Spleen (tissue), 7 donors: ENCODE measurements at regions not wholly inside any gene's neighbourhood (a gene's known extent, or its start where the extent isn't known, plus 50 kb on each side); places are given as distances from the start of the nearest gene placed in this dataset.
"Not testable (repeated sequence)": the region's sequence is repeated elsewhere in the genome, so short reads cannot be mapped to it uniquely, and the experiment has no call there.

Source experiments
- POLR2A ChIP-seq, 3 donors: fragments of 450-650 bp; IDR thresholded peaks; one replicate each; pipeline ENCODE4 v1.5.1; 2017; ENCODE audit warnings: antibody characterized with exemption in 3 of 3, mild to moderate bottlenecking in 1 of 3
- POLR2AphosphoS5 ChIP-seq, 3 donors: sonication (generic); formaldehyde crosslinking; IDR thresholded peaks; one replicate each; pipeline ENCODE4 v1.5.1; 2017; ENCODE audit warnings: antibody characterized with exemption in 3 of 3
- TF ChIP-seq, protein P1 (sequence below), 11 experiments: fragments of 200-600 bp in 7 of 11; fragments of 450-650 bp in 4 of 11; sonication (generic) in 4 of 11; IDR thresholded peaks in 8 of 11; conservative IDR thresholded peaks in 3 of 11; 1 replicate in 7 of 11; 2 replicates in 4 of 11; pipeline versions ENCODE4 v1.4.0 to v1.8.0; 2016 to 2021; ENCODE audit warnings: antibody characterized with exemption in 11 of 11, inconsistent platforms in 4 of 11, mild to moderate bottlenecking in 1 of 11
- donor health status: DM: no; HTN: no; CAD: no; lungs with moderate emphysema.
- donor health status: DM: no; HTN: no; CAD: no.
- donor health status: DM: no; HTN: no; CAD: no.

DNA sequence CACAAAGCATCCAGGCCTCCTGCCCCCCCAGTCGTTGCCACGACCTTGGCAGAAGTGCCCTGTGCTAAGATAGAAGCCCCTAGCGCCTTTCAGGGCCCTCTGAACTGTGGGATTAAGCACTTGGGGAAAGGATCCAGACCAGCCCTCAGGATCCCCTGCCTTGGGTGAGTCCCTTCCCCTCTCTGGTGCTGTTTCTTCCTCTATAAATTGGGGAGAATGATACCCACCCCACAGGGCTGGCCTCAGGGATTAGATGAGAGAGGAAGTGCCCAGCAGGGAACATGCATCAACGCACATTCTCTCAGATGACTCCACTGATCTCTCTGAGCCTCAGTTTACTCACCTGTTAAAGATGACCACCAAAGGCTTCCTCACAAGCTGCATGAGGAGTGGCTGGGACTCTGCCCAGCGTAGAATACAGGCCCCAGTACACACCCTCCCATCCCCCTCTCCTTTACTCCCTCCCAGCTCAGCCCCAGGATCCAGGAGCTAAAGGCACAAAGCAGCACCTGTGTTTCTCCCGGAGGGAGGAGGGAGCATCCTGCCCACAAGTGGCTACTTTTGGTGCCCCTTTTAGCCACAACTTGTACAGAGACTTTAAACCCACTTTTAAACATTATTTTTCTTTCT lies 85.3 kb upstream of the POTEM start:
- TF ChIP-seq, protein P1, sequence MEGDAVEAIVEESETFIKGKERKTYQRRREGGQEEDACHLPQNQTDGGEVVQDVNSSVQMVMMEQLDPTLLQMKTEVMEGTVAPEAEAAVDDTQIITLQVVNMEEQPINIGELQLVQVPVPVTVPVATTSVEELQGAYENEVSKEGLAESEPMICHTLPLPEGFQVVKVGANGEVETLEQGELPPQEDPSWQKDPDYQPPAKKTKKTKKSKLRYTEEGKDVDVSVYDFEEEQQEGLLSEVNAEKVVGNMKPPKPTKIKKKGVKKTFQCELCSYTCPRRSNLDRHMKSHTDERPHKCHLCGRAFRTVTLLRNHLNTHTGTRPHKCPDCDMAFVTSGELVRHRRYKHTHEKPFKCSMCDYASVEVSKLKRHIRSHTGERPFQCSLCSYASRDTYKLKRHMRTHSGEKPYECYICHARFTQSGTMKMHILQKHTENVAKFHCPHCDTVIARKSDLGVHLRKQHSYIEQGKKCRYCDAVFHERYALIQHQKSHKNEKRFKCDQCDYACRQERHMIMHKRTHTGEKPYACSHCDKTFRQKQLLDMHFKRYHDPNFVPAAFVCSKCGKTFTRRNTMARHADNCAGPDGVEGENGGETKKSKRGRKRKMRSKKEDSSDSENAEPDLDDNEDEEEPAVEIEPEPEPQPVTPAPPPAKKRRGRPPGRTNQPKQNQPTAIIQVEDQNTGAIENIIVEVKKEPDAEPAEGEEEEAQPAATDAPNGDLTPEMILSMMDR (IDR thresholded peaks at IDR 0.05 in 8 of 11, conservative IDR thresholded peaks at IDR 0.05 in 3 of 11): not testable (repeated sequence)
- TF ChIP-seq POLR2AphosphoS5, POLR2A (IDR thresholded peaks at IDR 0.05): not testable (repeated sequence)
